IMR-90 (cell line): ENCODE measurements at regions not wholly inside any gene's neighbourhood (a gene's known extent, or its start where the extent isn't known, plus 50 kb on each side); places are given as distances from the start of the nearest gene placed in this dataset.

ENCODE experiments used
- ATAC-seq: fragments of 200-7000 bp; cut with Tn5 transposase; 2 replicates; pipeline ENCODE4 v1.9.1; 2020; ENCODE audit warnings: low read depth, mild to moderate bottlenecking, moderate library complexity
- BruUV-seq: library from RNA; stranded (reverse); fragments of 400-500 nt; replicated peaks from 2 replicates; lab custom pipeline; 2021; lab: Mats Ljungman, UMichigan
- CTCF ChIA-PET: fragments of 300-600 bp; formaldehyde crosslinking; extraction: SDS; loops from one replicate; lab custom pipeline; 2021; ENCODE audit warnings: antibody characterized with exemption; lab: Yijun Ruan, JAX
- POLR2A ChIA-PET: fragments of 300-600 bp; sonication (Branson Sonifier 250); formaldehyde crosslinking; loops from one replicate; lab custom pipeline; 2022; ENCODE audit warnings: antibody characterized with exemption; ENCODE audit not compliant: unreplicated experiment; lab: Charles Lee
- DNase-seq: peaks from one replicate; pipeline ENCODE4 v3.0.0; 2013
- H2AFZ ChIP-seq: replicated peaks from 2 replicates; pipeline ENCODE3; 2013; ENCODE audit warnings: low read length, mild to moderate bottlenecking; ENCODE audit not compliant: poor library complexity
- H2AK5ac ChIP-seq: 2 replicates; pipeline ENCODE4 v1.6.1; 2013; ENCODE audit warnings: low read depth, low read length, inconsistent platforms
- H2AK9ac ChIP-seq: replicated peaks from 2 replicates; pipeline ENCODE3; 2013; ENCODE audit warnings: mild to moderate bottlenecking, low read depth, low read length, moderate library complexity; ENCODE audit not compliant: poor library complexity
- H2BK120ac ChIP-seq: 2 replicates; pipeline ENCODE4 v1.6.1; 2013; ENCODE audit warnings: low read depth, low read length, inconsistent platforms
- H2BK15ac ChIP-seq: 3 replicates; pipeline ENCODE4 v1.6.1; 2013; ENCODE audit warnings: low read depth, low read length, inconsistent platforms
- H2BK20ac ChIP-seq: 2 replicates; pipeline ENCODE4 v1.6.1; 2013; ENCODE audit warnings: low read depth, mild to moderate bottlenecking, inconsistent platforms, low read length, moderate library complexity
- H2BK5ac ChIP-seq: 2 replicates; pipeline ENCODE4 v1.6.1; 2013; ENCODE audit warnings: mild to moderate bottlenecking, low read depth, low read length, inconsistent platforms; ENCODE audit not compliant: poor library complexity, severe bottlenecking
- H3K14ac ChIP-seq: replicated peaks from 2 replicates; pipeline ENCODE4 v1.6.1; 2013; ENCODE audit warnings: low read depth, low read length, inconsistent platforms
- H3K18ac ChIP-seq: 2 replicates; pipeline ENCODE4 v1.6.1; 2013; ENCODE audit warnings: low read depth, low read length, control low read depth
- H3K23ac ChIP-seq: 2 replicates; pipeline ENCODE4 v1.6.1; 2013; ENCODE audit warnings: low read depth, low read length, inconsistent platforms
- H3K27ac ChIP-seq: 2 replicates; pipeline ENCODE4 v1.5.1; 2013; ENCODE audit warnings: mild to moderate bottlenecking, control low read depth, low read length; ENCODE audit not compliant: insufficient read depth
- H3K27me3 ChIP-seq: 2 replicates; pipeline ENCODE4 v1.6.1; 2013; ENCODE audit warnings: low read length; ENCODE audit not compliant: control insufficient read depth, insufficient read depth
- H3K36me3 ChIP-seq: 2 replicates; pipeline ENCODE4 v1.6.1; 2013; ENCODE audit warnings: low read length, mixed read lengths; ENCODE audit not compliant: control insufficient read depth, insufficient read depth
- H3K4ac ChIP-seq: 2 replicates; pipeline ENCODE4 v1.6.1; 2013; ENCODE audit warnings: low read depth, low read length, inconsistent platforms
- H3K4me1 ChIP-seq: 2 replicates; pipeline ENCODE4 v1.6.1; 2013; ENCODE audit warnings: low read length, mixed read lengths; ENCODE audit not compliant: control insufficient read depth, insufficient read depth
- H3K4me2 ChIP-seq: 2 replicates; pipeline ENCODE4 v1.6.1; 2013; ENCODE audit warnings: low read depth, mild to moderate bottlenecking, control low read depth, low read length, moderate library complexity
- H3K4me3 ChIP-seq: 2 replicates; pipeline ENCODE4 v1.5.1; 2013; ENCODE audit warnings: low read depth, mild to moderate bottlenecking, control low read depth, low read length, moderate library complexity; ENCODE audit not compliant: insufficient read depth
- H3K56ac ChIP-seq: 2 replicates; pipeline ENCODE4 v1.6.1; 2013; ENCODE audit warnings: low read length, inconsistent platforms; ENCODE audit not compliant: insufficient read depth; ENCODE audit errors: extremely low read depth
- H3K79me1 ChIP-seq, 2 experiments: 2 replicates each; pipeline ENCODE4 v1.6.1; 2013; ENCODE audit warnings: low read length in 2 of 2, inconsistent platforms in 1 of 2, low read depth in 1 of 2
- H3K9ac ChIP-seq: 2 replicates; pipeline ENCODE4 v1.6.1; 2013; ENCODE audit warnings: low read depth, low read length, control low read depth
- H3K9me1 ChIP-seq: 2 replicates; pipeline ENCODE4 v1.6.1; 2013; ENCODE audit warnings: low read length, inconsistent platforms; ENCODE audit not compliant: insufficient read depth
- H3K9me3 ChIP-seq: 2 replicates; pipeline ENCODE4 v1.6.1; 2013; ENCODE audit warnings: low read length; ENCODE audit not compliant: control insufficient read depth, insufficient read depth
- H4K20me1 ChIP-seq: 2 replicates; pipeline ENCODE4 v1.6.1; 2013; ENCODE audit warnings: low read length, inconsistent platforms; ENCODE audit not compliant: insufficient read depth
- H4K5ac ChIP-seq: 2 replicates; pipeline ENCODE4 v1.6.1; 2013; ENCODE audit warnings: mild to moderate bottlenecking, low read depth, low read length, control low read depth
- H4K8ac ChIP-seq, 2 experiments: 2 replicates each; pipeline ENCODE4 v1.6.1; 2013; ENCODE audit warnings: low read depth in 2 of 2, low read length in 2 of 2, control low read depth in 1 of 2, inconsistent platforms in 1 of 2
- H4K91ac ChIP-seq: 2 replicates; pipeline ENCODE4 v1.6.1; 2013; ENCODE audit warnings: low read depth, low read length, inconsistent platforms; ENCODE audit not compliant: insufficient read depth
- BHLHE40 ChIP-seq: fragments of 150-350 bp; IDR thresholded peaks from 2 replicates; pipeline ENCODE4 v1.6.1; 2016; ENCODE audit warnings: mild to moderate bottlenecking, low read depth, low read length
- CEBPB ChIP-seq: IDR thresholded peaks from 2 replicates; pipeline ENCODE4 v1.6.1; 2012; ENCODE audit warnings: low read depth, low read length, improper control_type of control experiment
- CHD1 ChIP-seq: IDR thresholded peaks from 2 replicates; pipeline ENCODE4 v1.6.1; 2012; ENCODE audit warnings: low read depth, low read length, improper control_type of control experiment
- CTCF ChIP-seq: conservative IDR thresholded peaks from 2 replicates; pipeline ENCODE4 v1.5.1; 2012; ENCODE audit warnings: mild to moderate bottlenecking, low read depth, low read length, improper control_type of control experiment
- ELK1 ChIP-seq: fragments of 150-350 bp; IDR thresholded peaks from 2 replicates; pipeline ENCODE4 v1.6.1; 2016; ENCODE audit warnings: low read depth, mild to moderate bottlenecking, low read length, moderate library complexity, borderline replicate concordance
- FOS ChIP-seq: fragments of 150-350 bp; IDR thresholded peaks from 2 replicates; pipeline ENCODE4 v1.6.1; 2016; ENCODE audit warnings: low read depth, low read length
- MAFK ChIP-seq: IDR thresholded peaks from 2 replicates; pipeline ENCODE4 v1.6.1; 2012; ENCODE audit warnings: low read depth, low read length, improper control_type of control experiment
- MAZ ChIP-seq: IDR thresholded peaks from 2 replicates; pipeline ENCODE4 v1.6.1; 2012; ENCODE audit warnings: low read depth, mild to moderate bottlenecking, low read length, improper control_type of control experiment, moderate library complexity, borderline replicate concordance
- MXI1 ChIP-seq: IDR thresholded peaks from 2 replicates; pipeline ENCODE4 v1.6.1; 2012; ENCODE audit warnings: low read depth, mild to moderate bottlenecking, low read length, moderate library complexity, borderline replicate concordance
- NFE2L2 ChIP-seq: fragments of 150-350 bp; IDR thresholded peaks from 2 replicates; pipeline ENCODE4 v1.6.1; 2016; ENCODE audit warnings: low read depth, mild to moderate bottlenecking, low read length
- POLR2A ChIP-seq: IDR thresholded peaks from 2 replicates; pipeline ENCODE4 v1.6.1; 2012; ENCODE audit warnings: mild to moderate bottlenecking, low read depth, low read length
- RAD21 ChIP-seq: IDR thresholded peaks from 2 replicates; pipeline ENCODE4 v1.6.1; 2012; ENCODE audit warnings: low read length, improper control_type of control experiment
- RCOR1 ChIP-seq: IDR thresholded peaks from 2 replicates; pipeline ENCODE4 v1.6.1; 2012; ENCODE audit warnings: mild to moderate bottlenecking, low read length, improper control_type of control experiment; ENCODE audit not compliant: insufficient replicate concordance
- RFX5 ChIP-seq: IDR thresholded peaks from 2 replicates; pipeline ENCODE4 v1.8.0; 2012; ENCODE audit warnings: low read depth, mild to moderate bottlenecking, low read length, moderate library complexity
- SMC3 ChIP-seq: fragments of 150-350 bp; IDR thresholded peaks from 2 replicates; pipeline ENCODE4 v1.6.1; 2016; ENCODE audit warnings: low read depth, mild to moderate bottlenecking, antibody characterized with exemption, low read length, moderate library complexity
- USF2 ChIP-seq: fragments of 150-350 bp; IDR thresholded peaks from 2 replicates; pipeline ENCODE4 v1.6.1; 2017; ENCODE audit warnings: mild to moderate bottlenecking, antibody characterized with exemption, low read length, low read depth
- WGBS, 2 experiments: methylation state at CpG; one replicate each; pipeline versions ENCODE4 v1.1.5 to v1.1.7; 2013; ENCODE audit warnings: missing lambda C conversion rate in 2 of 2; ENCODE audit not compliant: insufficient read length in 1 of 2; ENCODE audit errors: extremely low coverage in 2 of 2; 5-methylcytosine and 5-hydroxymethylcytosine counted together
- dilution Hi-C: fragments of 300-500 bp; cut with HindIII; formaldehyde crosslinking; loops from one replicate; pipeline ENCODE4 v1.14.3; 2018; ENCODE audit warnings: low sequenced_read_pairs; ENCODE audit not compliant: unreplicated experiment
- in situ Hi-C: fragments of 300-500 bp; cut with MboI; formaldehyde crosslinking; loops from 3 replicates; pipeline ENCODE4 v1.14.3; 2019; ENCODE audit warnings: low sequenced_read_pairs, inconsistent platforms, mixed read lengths
- intact Hi-C: fragments of 100-400 bp; cut with micrococcal nuclease; formaldehyde crosslinking; loops from 2 replicates; pipeline ENCODE4 v1.10.0; 2022

GRCh38 chr10:78648256-78648860, 420.4 kb upstream of the ZMIZ1 start:
- Histone ChIP-seq H3K27ac (no peak overlapping the region), H4K5ac (no peak overlapping the region), H3K79me1 (no peaks in the 10 kb centered on the region), H4K91ac (peak overlapping the region; percentile 84; the same call in 1 of the 2 replicates), H3K56ac (peak overlapping the region; percentile 13; the same call in 1 of the 2 replicates), H2AK5ac (no peak overlapping the region; the same call in 1 of the 2 replicates), H3K9ac (no peak overlapping the region), H2BK120ac (peak overlapping the region; percentile 84), H4K8ac (peak overlapping the region in 1 of 2 experiments; percentile 23; a peak in 1 of 4 replicates), H3K14ac (peak overlapping the region; percentile 47; the same call in 1 of the 2 replicates), H3K4me2 (no peak overlapping the region), H2BK20ac (peak overlapping the region; percentile 47), H3K9me3 (peaks cover 3% of the 10 kb centered on the region), H2BK15ac (peak overlapping the region; percentile 53; the same call in 2 of the 3 replicates), H2AK9ac (no peak overlapping the region), H2BK5ac (no peak overlapping the region), H3K23ac (no peak overlapping the region), H3K36me3 (no peaks in the 10 kb centered on the region), H3K4me1 (peaks cover 6% of the 10 kb centered on the region), H4K20me1 (no peaks in the 10 kb centered on the region), H3K18ac (no peak overlapping the region), H3K4ac (peak overlapping the region; percentile 83), H3K9me1 (peaks cover 13% of the 10 kb centered on the region), H2AFZ (no peak overlapping the region), H3K4me3 (no peak overlapping the region), H3K27me3 (no peaks in the 10 kb centered on the region)
- DNase-seq: peak; percentile 55
- intact Hi-C loops: no loop called here
- ATAC-seq: peak; percentile 89
- no TSS peak for BruUV-seq
- ChIA-PET CTCF (interaction anchor here (0.6 to 1.3 kb wide), 2 partner anchors 9 to 160 kb away, joined by 3 to 5 read pairs; no protein-coding TSS in a partner anchor), POLR2A (no interaction called here)
- 60% methylated on average over 1 of the region's 4 CpGs; no CpG with 5 or more reads in 1 of the 2 experiments for WGBS, 2 experiments
- TF ChIP-seq USF2 (no peak), POLR2A (no peak), MAFK (no peak), BHLHE40 (no peak), NFE2L2 (no peak), CTCF (no peak), RFX5 (no peak), SMC3 (no peak), ELK1 (no peak), MXI1 (no peak), CEBPB (no peak), CHD1 (no peak), RAD21 (no peak), FOS (no peak), RCOR1 (no peak), MAZ (no peak)
- dilution Hi-C loops: no loop called here
- in situ Hi-C loops: no loop called here
